Fibroblast of peridontal ligament (primary cell): ENCODE measurements at regions not wholly inside any gene's neighbourhood (a gene's known extent, or its start where the extent isn't known, plus 50 kb on each side); places are given as distances from the start of the nearest gene placed in this dataset.
A peak's percentile ranks its signal among the peaks of the same experiment; 100 is the strongest.

Source experiments
- DNase-seq: peaks from one replicate; pipeline ENCODE4 v3.0.0-alpha.2; 2010; ENCODE audit errors: extremely low read depth

- DNase-seq, result no peak
Observed at GRCh38 chr11:105193260-105193659, 53.7 kb upstream of the CARD18 start.

GRCh38 chr11:105192115-105192514 lies 52.5 kb upstream of the CARD18 start:
- no peak for DNase-seq

GRCh38 chr11:105189581-105189980 lies 50.0 kb upstream of the CARD18 start:
- DNase-seq, result peak; percentile 20
